ENCODE measurements at regions not wholly inside any gene's neighbourhood (a gene's known extent, or its start where the extent isn't known, plus 50 kb on each side); places are given as distances from the start of the nearest gene placed in this dataset.

DNA sequence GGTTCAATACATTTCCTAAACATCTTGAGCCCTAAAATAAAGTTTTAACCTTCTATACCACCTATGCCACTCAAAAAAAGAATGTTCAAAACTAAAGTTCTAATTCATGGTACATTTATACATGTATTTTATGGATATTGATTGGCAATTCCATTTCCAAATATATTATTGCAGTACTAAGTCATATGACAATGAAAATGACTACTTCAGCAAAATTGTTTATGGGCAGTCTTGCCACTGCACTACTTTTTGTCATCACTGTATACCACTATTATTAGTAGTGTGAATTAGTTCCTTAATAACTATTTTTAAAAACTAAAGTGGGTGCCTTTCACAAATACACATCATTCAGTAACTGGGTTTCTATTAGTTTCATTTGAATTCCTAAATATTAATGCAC lies 199.6 kb upstream of the CYLC2 start:
- TF ChIP-seq, protein P1, sequence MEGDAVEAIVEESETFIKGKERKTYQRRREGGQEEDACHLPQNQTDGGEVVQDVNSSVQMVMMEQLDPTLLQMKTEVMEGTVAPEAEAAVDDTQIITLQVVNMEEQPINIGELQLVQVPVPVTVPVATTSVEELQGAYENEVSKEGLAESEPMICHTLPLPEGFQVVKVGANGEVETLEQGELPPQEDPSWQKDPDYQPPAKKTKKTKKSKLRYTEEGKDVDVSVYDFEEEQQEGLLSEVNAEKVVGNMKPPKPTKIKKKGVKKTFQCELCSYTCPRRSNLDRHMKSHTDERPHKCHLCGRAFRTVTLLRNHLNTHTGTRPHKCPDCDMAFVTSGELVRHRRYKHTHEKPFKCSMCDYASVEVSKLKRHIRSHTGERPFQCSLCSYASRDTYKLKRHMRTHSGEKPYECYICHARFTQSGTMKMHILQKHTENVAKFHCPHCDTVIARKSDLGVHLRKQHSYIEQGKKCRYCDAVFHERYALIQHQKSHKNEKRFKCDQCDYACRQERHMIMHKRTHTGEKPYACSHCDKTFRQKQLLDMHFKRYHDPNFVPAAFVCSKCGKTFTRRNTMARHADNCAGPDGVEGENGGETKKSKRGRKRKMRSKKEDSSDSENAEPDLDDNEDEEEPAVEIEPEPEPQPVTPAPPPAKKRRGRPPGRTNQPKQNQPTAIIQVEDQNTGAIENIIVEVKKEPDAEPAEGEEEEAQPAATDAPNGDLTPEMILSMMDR (IDR thresholded peaks at IDR 0.05): no peak
- TF ChIP-seq EZH2 (IDR thresholded peaks at IDR 0.05) (no peak), EZH2phosphoT487 (IDR thresholded peaks at IDR 0.05) (no peak)

Measured in neural progenitor cell (in vitro differentiated cells).